ENCODE measurements at regions not wholly inside any gene's neighbourhood (a gene's known extent, or its start where the extent isn't known, plus 50 kb on each side); places are given as distances from the start of the nearest gene placed in this dataset.

DNA sequence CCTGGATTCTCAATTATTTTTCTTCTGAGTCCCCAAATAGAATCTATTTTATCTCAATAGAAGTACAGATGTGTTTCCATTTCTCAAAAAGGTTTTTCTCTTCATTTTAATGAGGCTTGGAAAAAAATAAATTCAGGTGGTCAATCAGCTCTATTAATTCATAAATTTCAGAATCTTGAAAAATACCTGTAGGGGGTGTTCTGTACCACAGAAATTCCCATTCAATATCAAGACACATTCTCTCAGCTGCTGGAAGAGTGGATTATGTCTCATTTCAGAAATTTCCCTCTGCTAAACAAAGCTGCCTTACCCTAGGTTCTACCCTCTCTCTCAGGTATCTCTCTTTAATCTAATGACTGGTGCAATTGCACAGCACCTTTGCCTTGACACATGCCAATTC lies 1121.2 kb downstream of the SI start:
- intact Hi-C loops (cut with DNase I), result no loop called here
- H3K27me3 ChIP-seq, result no peaks in the 10 kb centered on the region
- H3K36me3 ChIP-seq, result no peaks in the 10 kb centered on the region
- H3K27ac ChIP-seq, result no peak overlapping the region
- H3K4me1 ChIP-seq, result no peaks in the 10 kb centered on the region
- peaks cover 0 to 12% (median 0%) of the 10 kb centered on the region in 12 donors for H3K9me3 ChIP-seq
- TF ChIP-seq, protein P1, sequence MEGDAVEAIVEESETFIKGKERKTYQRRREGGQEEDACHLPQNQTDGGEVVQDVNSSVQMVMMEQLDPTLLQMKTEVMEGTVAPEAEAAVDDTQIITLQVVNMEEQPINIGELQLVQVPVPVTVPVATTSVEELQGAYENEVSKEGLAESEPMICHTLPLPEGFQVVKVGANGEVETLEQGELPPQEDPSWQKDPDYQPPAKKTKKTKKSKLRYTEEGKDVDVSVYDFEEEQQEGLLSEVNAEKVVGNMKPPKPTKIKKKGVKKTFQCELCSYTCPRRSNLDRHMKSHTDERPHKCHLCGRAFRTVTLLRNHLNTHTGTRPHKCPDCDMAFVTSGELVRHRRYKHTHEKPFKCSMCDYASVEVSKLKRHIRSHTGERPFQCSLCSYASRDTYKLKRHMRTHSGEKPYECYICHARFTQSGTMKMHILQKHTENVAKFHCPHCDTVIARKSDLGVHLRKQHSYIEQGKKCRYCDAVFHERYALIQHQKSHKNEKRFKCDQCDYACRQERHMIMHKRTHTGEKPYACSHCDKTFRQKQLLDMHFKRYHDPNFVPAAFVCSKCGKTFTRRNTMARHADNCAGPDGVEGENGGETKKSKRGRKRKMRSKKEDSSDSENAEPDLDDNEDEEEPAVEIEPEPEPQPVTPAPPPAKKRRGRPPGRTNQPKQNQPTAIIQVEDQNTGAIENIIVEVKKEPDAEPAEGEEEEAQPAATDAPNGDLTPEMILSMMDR (IDR thresholded peaks at IDR 0.05), result no peak
- TF ChIP-seq POLR2A (IDR thresholded peaks at IDR 0.05), result no peak
- no peak for ATAC-seq
- no peak for DNase-seq
- H3K4me3 ChIP-seq, result no peak overlapping the region

DNA sequence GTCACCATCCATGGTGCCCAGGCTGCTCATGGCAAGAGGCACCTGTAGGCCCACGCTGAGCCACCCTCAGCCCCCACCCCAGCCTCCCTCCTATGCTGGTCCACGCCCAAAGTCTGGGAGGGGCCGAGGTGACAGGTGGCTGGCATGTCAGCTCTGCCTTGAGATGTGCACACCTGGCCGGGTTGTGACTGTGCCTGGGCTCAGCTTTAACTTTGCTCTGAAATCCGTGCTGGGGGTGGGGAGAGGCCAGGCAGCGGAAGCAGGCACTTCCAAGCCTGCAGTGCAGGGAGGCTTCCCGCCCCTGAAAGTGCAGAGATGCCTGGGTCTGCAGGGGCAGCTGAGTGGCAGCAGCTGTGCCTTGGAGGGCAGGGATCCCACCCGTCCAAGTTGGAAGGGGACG lies 1124.8 kb downstream of the SI start:
- intact Hi-C loops (cut with DNase I), result no loop called here
- TF ChIP-seq POLR2A (IDR thresholded peaks at IDR 0.05), result no peak
- TF ChIP-seq, protein P1 (IDR thresholded peaks at IDR 0.05), result no peak

DNA sequence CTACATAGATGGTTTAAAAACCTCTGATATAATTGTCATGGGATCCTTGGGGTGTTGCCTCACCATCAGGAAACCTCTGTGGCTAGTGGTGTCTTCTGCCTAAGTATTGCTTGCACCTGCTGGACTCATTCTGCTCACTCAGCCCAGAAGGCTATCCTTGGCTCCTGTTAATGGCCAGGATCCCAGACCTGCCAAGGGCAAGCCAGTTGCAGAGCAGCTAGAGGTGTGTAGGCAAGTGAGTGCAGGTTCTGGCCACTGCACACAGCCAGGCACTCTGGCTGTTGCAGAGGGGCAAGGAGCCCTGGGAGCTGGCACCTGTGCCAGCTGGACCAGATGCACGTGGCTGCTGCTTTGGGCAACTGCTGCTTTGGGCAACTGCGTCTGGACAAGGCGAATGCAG lies 1125.8 kb downstream of the SI start:
- TF ChIP-seq, protein P1 (IDR thresholded peaks at IDR 0.05), result no peak
- no peak for TF ChIP-seq POLR2A (IDR thresholded peaks at IDR 0.05)
- WGBS, 4 donors, result 93 to 97% methylated on average over 3 of the region's 3 CpGs; no CpG with 5 or more reads in 2 of the 4 donors
- H3K9me3 ChIP-seq, result no peaks in the 10 kb centered on the region
- H3K27me3 ChIP-seq, result no peaks in the 10 kb centered on the region
- H3K4me1 ChIP-seq, result no peaks in the 10 kb centered on the region
- no peaks in the 10 kb centered on the region for H3K36me3 ChIP-seq
- H3K4me3 ChIP-seq, result no peak overlapping the region
- intact Hi-C loops (cut with DNase I), result no loop called here
- no peak overlapping the region for H3K27ac ChIP-seq
- ATAC-seq (no peak), DNase-seq (no peak)

More for the DNA sequence above, 1124.8 kb downstream of the SI start:
- WGBS, 4 donors, result 64 to 73% (median 72%) methylated on average over 8 to 9 of the region's 9 CpGs
- no peak overlapping the region for H3K27ac ChIP-seq
- H3K36me3 ChIP-seq, result no peaks in the 10 kb centered on the region
- DNase-seq, result peak in 1 of 5 donors; percentile 52
- H3K4me3 ChIP-seq, result no peak overlapping the region
- H3K9me3 ChIP-seq, result no peaks in the 10 kb centered on the region
- peak in 1 of 4 donors; percentile 24 for ATAC-seq
- H3K4me1 ChIP-seq, result no peaks in the 10 kb centered on the region
- no peaks in the 10 kb centered on the region for H3K27me3 ChIP-seq

DNA sequence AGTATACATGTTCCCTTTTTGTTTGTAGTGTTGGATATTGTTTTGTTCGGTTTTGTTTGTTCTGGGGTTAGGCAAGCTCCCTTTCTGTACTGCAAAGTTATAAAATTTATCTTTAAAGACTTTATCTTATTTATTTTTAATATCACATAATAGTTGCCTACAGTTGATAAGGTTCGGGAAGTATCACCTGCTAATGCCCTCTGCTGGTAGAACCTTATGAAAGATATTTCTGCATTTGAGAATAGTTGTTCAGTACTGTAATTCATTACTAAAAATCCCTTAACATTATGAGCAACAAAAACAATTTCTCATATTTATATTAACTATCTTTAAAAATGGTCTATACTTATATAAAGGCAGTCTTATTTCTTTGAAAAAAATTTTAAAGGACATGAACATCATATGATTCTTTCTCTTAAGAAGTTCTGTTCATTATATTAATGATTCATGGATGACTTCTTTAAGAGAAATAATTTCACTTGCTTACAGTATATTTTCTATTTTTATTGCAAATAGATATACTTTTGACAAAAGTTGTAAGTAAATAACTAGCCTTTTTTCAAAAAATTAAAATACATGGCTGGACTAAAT lies 1126.8 kb downstream of the SI start:
- TF ChIP-seq, protein P1 (IDR thresholded peaks at IDR 0.05), result peak in 5 of 12 donors; percentile 10 to 25 (median 19)
- no peak for TF ChIP-seq POLR2A (IDR thresholded peaks at IDR 0.05)
- Histone ChIP-seq H3K27ac (no peak overlapping the region), H3K27me3 (no peaks in the 10 kb centered on the region), H3K4me3 (no peak overlapping the region), H3K4me1 (no peaks in the 10 kb centered on the region), H3K36me3 (no peaks in the 10 kb centered on the region), H3K9me3 (no peaks in the 10 kb centered on the region)
- intact Hi-C loops (cut with DNase I), result no loop called here
- ATAC-seq (no peak), DNase-seq (no peak)
- WGBS, 4 donors, result 27 to 33% (median 28%) methylated on average over 2 of the region's 2 CpGs

Data from heart left ventricle (tissue), 16 donors.